Omental fat pad (tissue), 3 donors: ENCODE measurements at regions not wholly inside any gene's neighbourhood (a gene's known extent, or its start where the extent isn't known, plus 50 kb on each side); places are given as distances from the start of the nearest gene placed in this dataset. TPM values are rescaled to one million over a fixed set of nuclear protein-coding genes. Genes with fewer than 3 reads are reported as not detected.

Source experiments
- ATAC-seq: fragments of 150-250 bp; one replicate; pipeline ENCODE4 v1.9.1; 2016; ENCODE audit warnings: mild to moderate bottlenecking, moderate library complexity; ENCODE audit not compliant: low FRiP score
- DNase-seq: peaks from one replicate; pipeline ENCODE4 v3.0.0-alpha.2; 2019; ENCODE audit warnings: low spot score
- CTCF ChIP-seq, 3 donors: fragments of 450-650 bp; IDR thresholded peaks; one replicate each; pipeline ENCODE4 v1.5.1; 2016 to 2017; ENCODE audit warnings: antibody characterized with exemption in 3 of 3, mild to moderate bottlenecking in 3 of 3, moderate library complexity in 2 of 3
- small RNA-seq: library from RNA; depleted of rRNA; stranded (forward); fragments of <200 nt; gene quantifications from one replicate; pipeline ENCODE3, GENCODE V24; 2016

- no peak for TF ChIP-seq CTCF (IDR thresholded peaks at IDR 0.05)
- ATAC-seq, result no peak
Observed at GRCh38 chr11:50379484-50379883, 346.8 kb downstream of the OR4C45 start.

GRCh38 chr11:50394017-50394416 is 361.3 kb downstream of the OR4C45 start:
- ATAC-seq (no peak), DNase-seq (no peak)
- TF ChIP-seq CTCF (IDR thresholded peaks at IDR 0.05), result no peak

More at GRCh38 chr11:50379484-50379883, 346.8 kb downstream of the OR4C45 start:
- no peak for DNase-seq

DNA sequence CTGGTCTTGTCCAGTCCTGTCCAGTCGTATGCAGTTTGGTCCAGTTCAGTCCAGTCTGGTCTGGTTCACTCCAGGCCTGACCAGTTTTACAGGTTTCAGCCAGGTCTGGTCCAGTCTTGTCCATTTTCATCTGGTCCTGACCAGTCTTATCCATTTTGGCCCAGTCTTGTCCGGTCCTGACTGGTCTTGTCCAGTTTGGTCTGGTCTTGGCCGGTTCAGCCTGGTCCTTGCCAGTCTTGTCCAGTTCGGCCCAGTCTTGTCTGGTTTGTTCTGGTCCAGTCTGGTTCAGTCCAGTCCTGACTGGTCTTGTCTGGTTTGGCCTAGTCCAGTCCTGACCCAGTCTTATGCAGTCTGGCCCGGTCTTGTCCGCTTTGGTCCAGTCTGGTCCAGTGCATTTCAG is 380.2 kb downstream of the OR4C45 start:
- ATAC-seq, result no peak
- no peak for TF ChIP-seq CTCF (IDR thresholded peaks at IDR 0.05)
- DNase-seq, result no peak

GRCh38 chr11:50423208-50423607 is 390.5 kb downstream of the OR4C45 start:
- TF ChIP-seq CTCF (IDR thresholded peaks at IDR 0.05), result no peak
- DNase-seq (no peak), ATAC-seq (no peak)

Small RNAs in the stretch of these regions (small RNA-seq; reads per million reads assigned to genes)
- gene AC109635.3, result not detected
